ENCODE measurements at regions not wholly inside any gene's neighbourhood (a gene's known extent, or its start where the extent isn't known, plus 50 kb on each side); places are given as distances from the start of the nearest gene placed in this dataset.

DNA sequence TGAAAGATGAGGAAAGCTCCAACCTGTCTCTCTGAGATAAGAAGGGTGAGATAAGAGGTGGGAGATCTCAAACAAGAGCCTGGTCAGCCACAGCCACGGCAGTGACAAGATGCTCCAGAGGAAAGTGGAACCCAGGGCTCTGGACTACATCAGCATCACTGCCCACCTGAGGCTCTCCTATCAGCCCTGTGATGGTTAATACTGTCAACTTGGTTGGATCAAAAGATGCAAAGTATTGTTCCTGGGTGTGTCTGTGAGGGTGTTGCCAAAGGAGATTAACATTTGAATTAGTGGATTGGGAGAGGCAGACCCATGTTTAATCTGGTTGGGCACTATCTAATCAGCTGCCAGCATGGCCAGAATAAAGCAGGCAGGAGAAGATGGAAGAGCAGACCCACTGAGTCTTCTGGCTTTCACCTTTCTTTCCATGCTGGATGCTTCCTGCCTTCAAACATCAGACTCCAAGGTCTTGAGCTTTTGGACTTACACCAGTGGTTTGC, 476.6 kb upstream of the NBEA start:
- Histone ChIP-seq H3K9me3 (ENCODE audit: control insufficient read depth, low read length) (no peaks in the 10 kb centered on the region), H3K27ac (no peak overlapping the region), H3K27me3 (ENCODE audit: control insufficient read depth, insufficient read depth, low read length) (no peaks in the 10 kb centered on the region), H3K79me2 (no peaks in the 10 kb centered on the region), H3K4me2 (ENCODE audit: low read length) (no peak overlapping the region), H2AFZ (no peak overlapping the region), H3K9ac (no peak overlapping the region), H3K36me3 (ENCODE audit: control insufficient read depth, insufficient read depth, low read length) (no peaks in the 10 kb centered on the region), H3K4me3 (ENCODE audit: low read depth, low read length) (no peak overlapping the region), H3K4me1 (no peaks in the 10 kb centered on the region)
- TF ChIP-seq CTCF (IDR thresholded peaks at IDR 0.05), result no peak

- H3K9me3 ChIP-seq (ENCODE audit: control insufficient read depth, low read length), result no peaks in the 10 kb centered on the region
- H3K27me3 ChIP-seq (ENCODE audit: control insufficient read depth, insufficient read depth, low read length), result no peaks in the 10 kb centered on the region
- H3K4me1 ChIP-seq, result no peaks in the 10 kb centered on the region
- no peak overlapping the region for H3K27ac ChIP-seq
- no peak for TF ChIP-seq CTCF (IDR thresholded peaks at IDR 0.05)
- H3K36me3 ChIP-seq (ENCODE audit: control insufficient read depth, insufficient read depth, low read length), result no peaks in the 10 kb centered on the region
- H3K79me2 ChIP-seq, result no peaks in the 10 kb centered on the region
- no peak overlapping the region for H3K4me3 ChIP-seq (ENCODE audit: low read depth, low read length)
- no peak overlapping the region for H2AFZ ChIP-seq
- no peak overlapping the region for H3K9ac ChIP-seq
- H3K4me2 ChIP-seq (ENCODE audit: low read length), result no peak overlapping the region
Measured at GRCh38 chr13:34466301-34466700, 475.8 kb upstream of the NBEA start.

DNA sequence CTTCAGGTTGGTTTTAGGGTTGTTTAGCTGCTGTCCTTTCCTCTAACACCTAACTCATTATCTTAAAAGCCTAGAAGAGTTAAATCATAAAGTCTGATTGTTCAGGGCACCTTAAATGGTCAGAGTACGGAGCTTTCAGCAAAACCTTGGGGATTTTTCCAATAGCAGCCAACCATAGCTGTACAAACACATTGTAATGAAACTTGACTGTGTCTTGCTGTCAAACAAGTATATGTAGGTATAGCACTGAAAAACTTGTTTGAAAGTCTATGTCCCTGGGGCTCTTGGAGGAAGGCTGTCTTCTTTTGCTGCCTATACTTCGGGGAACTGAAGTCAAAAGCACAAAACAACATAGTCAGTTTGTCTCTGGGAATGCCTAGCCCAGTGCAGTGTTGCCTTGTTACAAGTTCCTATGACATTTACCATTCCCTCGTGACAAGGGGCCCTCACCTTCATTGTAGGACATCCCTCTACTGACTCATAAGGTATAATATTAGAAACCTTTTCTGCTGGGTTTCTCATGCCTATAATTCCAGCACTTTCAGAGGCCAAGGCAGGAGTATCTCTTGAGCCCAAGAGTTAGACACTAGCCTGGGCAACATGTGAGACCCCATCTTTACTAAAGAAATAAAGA, 474.5 kb upstream of the NBEA start:
- Histone ChIP-seq H3K4me2 (ENCODE audit: low read length) (no peak overlapping the region), H3K9ac (no peak overlapping the region), H3K9me3 (ENCODE audit: control insufficient read depth, low read length) (no peaks in the 10 kb centered on the region), H3K4me3 (ENCODE audit: low read depth, low read length) (no peak overlapping the region), H2AFZ (no peak overlapping the region), H3K27ac (no peak overlapping the region), H3K79me2 (no peaks in the 10 kb centered on the region), H3K36me3 (ENCODE audit: control insufficient read depth, insufficient read depth, low read length) (no peaks in the 10 kb centered on the region), H3K27me3 (ENCODE audit: control insufficient read depth, insufficient read depth, low read length) (no peaks in the 10 kb centered on the region), H3K4me1 (no peaks in the 10 kb centered on the region)
- no peak for TF ChIP-seq CTCF (IDR thresholded peaks at IDR 0.05)

GRCh38 chr13:34469196-34469986, 472.7 kb upstream of the NBEA start:
- Histone ChIP-seq H3K36me3 (ENCODE audit: control insufficient read depth, insufficient read depth, low read length) (no peaks in the 10 kb centered on the region), H3K9me3 (ENCODE audit: control insufficient read depth, low read length) (no peaks in the 10 kb centered on the region), H3K27me3 (ENCODE audit: control insufficient read depth, insufficient read depth, low read length) (no peaks in the 10 kb centered on the region), H3K9ac (no peak overlapping the region), H2AFZ (no peak overlapping the region), H3K4me3 (ENCODE audit: low read depth, low read length) (no peak overlapping the region), H3K27ac (no peak overlapping the region), H3K4me1 (no peaks in the 10 kb centered on the region), H3K79me2 (no peaks in the 10 kb centered on the region), H3K4me2 (ENCODE audit: low read length) (no peak overlapping the region)
- no peak for TF ChIP-seq CTCF (IDR thresholded peaks at IDR 0.05)
